ENCODE measurements at regions not wholly inside any gene's neighbourhood (a gene's known extent, or its start where the extent isn't known, plus 50 kb on each side); places are given as distances from the start of the nearest gene placed in this dataset.

GRCh38 chr18:56278421-56279003, 359.9 kb downstream of the TXNL1 start:
- no peak for DNase-seq (ENCODE audit: low read depth)

DNA sequence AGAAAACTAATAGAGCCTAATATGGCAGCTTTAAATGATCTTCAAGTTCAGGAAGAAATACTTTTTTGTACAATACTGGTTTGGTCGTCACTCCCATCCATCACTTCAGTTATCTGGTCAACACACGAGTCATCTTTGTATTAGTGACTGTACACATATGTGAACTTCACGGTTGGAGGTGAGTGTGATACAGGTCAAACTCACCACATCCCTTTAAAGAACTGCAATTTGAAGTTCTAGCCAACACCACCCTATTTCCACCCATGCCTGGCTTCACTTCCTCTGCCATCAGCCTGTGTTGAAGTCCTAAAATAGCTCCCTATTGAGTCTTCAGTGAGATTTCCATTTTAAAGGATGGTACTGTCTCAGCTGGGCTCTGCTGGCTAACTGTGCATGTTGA, 361.9 kb downstream of the TXNL1 start:
- DNase-seq (ENCODE audit: low read depth), result no peak

DNA sequence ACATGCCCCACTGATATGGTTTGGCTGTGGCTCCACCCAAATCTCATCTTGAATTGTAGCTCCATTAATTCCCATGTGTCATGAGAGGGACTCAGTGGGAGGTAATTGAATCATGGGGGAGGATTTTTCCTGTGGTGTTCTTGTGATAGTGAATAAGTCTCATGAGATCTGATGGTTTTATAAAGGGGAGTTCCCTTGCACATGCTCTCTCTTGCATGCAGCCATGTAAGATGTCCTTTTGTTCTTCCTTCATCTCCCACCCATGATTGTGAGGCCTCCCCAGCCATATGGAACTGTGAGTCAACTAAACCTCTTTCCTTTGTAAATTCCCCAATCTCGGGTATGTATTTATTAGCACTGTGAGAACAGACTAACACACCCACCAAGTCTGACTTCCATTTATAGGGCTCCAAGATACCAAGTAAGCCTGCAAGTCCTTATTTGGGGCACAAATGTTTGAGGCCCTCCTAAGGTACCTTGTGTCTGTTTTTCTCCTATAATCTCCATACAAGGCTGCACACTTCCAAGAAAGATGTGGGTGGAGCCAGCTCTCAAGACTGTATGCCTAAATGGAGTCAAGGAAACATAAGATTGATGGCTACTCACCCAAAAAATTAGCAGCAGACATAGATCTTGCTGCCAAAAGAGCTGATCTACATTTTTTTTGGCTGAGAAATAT, 364.7 kb downstream of the TXNL1 start:
- no peak for DNase-seq (ENCODE audit: low read depth)

DNA sequence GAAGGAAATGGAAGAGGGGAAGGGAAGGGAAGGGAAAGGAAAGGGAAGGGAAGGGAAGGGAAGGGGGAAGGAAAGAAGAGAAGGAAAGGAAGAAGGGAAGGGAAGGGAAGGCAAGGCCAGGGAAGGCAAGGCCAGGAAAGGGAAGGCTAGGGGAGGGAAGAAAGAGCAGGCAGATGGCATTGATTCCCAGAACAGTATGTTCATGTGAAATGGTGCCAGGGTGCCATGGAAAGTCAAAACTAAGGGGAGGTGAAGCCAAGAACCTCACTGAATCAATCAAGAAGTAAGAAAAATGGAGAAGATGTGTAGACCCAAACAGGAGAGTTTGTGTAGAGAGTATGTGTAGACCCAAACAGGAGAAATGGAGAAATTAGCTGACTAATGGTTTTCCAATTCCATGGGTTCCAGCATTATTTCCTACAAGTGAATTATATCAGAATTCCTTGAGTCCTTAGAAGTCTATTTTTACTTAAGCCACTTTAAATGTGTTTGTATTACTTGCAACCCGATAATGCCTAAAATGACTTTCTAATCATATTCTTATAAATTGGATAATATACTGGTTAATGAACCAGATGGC, 367.6 kb downstream of the TXNL1 start:
- no peak for DNase-seq (ENCODE audit: low read depth)

GRCh38 chr18:56269958-56270357, 368.4 kb downstream of the TXNL1 start:
- DNase-seq (ENCODE audit: low read depth), result no peak

- no peak for DNase-seq (ENCODE audit: low read depth)
Measured at GRCh38 chr18:56268952-56269351, 369.4 kb downstream of the TXNL1 start.

DNA sequence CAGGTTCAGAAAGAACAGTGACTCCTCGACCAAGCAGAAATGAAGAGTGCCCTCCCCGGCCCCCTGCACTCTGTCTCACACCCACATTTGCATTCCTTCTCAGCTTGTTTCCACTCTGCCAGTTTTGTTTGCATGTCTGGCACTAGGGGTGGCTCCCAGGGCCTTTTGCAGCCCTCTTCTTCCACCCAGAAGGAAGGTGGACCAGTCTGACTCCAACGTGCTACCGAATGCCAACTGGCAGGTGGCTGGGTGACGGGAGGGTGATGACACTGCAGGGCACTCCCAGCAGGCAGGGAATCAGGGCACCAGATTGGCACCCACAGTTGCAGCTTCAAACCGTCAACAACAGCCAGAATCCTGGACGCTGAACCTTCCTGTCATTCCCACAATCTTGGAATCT, 371.1 kb downstream of the TXNL1 start:
- DNase-seq (ENCODE audit: low read depth), result no peak

- DNase-seq (ENCODE audit: low read depth), result no peak
Measured at GRCh38 chr18:56258178-56258577, 380.2 kb downstream of the TXNL1 start.

GRCh38 chr18:56257205-56257604, 381.2 kb downstream of the TXNL1 start:
- no peak for DNase-seq (ENCODE audit: low read depth)

DNA sequence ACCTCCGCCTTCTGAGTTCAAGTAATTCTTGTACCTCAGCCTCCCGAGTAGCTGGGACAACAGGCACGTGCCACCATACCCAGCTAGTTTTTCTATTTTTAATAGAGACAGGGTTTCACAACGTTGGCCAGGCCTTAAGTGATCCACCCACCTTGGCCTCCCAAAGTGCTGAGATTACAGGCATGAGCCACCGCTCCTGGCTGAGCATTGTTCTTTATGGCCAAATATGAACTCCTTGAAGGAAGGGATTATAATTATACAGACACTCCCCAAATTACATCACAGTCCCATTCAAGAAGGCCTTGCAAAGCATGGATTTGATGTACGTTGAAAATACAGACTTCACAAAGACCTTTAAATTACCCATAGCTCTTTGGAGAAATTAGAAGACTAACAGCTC, 381.7 kb downstream of the TXNL1 start:
- no peak for DNase-seq (ENCODE audit: low read depth)

GRCh38 chr18:56255381-56255780, 383.0 kb downstream of the TXNL1 start:
- DNase-seq (ENCODE audit: low read depth), result no peak

- no peak for DNase-seq (ENCODE audit: low read depth)
Measured at GRCh38 chr18:56252456-56252855, 385.9 kb downstream of the TXNL1 start.

DNA sequence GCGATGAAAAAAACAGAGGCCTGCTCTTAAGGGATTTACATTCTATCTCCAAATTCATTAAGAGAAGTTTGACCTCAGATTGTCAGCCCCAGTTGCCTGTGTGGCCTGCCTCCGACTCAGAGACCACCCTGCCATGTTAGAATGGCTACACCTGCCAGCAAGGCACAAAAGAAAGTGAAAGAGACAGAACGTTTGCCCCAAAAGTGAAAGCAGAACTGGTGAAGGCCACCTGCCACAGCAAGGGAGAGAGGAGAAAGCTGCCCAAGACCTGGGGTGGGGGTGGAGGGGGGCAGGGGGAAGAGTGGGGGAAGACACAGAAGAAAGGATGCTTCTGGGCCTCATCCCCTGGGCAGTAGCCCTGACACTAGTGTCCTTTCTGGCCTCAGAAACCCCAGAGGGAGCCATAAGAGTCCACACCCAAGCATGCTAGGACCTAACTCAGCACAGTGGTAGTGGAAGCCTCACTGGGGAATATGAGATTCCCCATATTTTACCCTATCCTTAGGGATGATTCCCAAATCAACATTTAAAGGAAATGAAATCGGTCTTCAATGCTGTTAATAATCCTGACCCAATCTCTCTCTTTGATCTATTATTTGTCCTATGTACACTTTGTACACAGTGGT, 389.7 kb downstream of the TXNL1 start:
- no peak for DNase-seq (ENCODE audit: low read depth)

GRCh38 chr18:56246916-56247315, 391.5 kb downstream of the TXNL1 start:
- no peak for DNase-seq (ENCODE audit: low read depth)

DNA sequence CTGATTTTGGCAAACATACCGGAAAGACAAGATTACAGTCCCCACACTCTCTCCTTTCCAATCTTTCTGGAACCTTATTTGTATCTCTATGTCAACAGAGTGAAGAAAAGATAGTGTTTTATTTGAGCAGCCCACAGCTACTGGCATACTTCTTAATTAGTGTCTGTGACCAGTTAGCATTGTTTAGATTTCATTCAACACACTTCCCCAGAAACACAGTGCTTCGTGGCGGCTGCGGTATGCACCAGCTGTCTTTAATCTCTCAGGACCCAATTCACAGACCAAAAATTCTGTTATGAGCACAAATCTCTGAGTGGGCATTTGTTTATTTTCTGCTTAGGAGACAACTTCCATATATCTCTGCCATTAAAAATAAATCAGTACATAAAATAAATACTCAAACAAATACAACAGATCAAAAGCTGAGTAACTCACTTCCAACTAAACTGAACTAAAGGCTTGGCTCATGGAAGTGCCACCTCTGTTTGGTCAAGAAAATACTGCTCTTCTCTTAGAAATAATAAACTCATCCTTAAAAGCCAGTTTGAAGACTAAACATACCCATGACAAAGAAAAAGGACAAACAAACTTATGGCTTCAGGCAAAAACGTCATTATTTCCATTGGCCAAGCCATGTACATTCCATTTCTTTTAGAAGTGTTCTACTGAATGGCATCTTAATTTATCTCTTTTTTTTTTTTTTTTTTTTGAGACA, 392.4 kb downstream of the TXNL1 start:
- no peak for DNase-seq (ENCODE audit: low read depth)

DNA sequence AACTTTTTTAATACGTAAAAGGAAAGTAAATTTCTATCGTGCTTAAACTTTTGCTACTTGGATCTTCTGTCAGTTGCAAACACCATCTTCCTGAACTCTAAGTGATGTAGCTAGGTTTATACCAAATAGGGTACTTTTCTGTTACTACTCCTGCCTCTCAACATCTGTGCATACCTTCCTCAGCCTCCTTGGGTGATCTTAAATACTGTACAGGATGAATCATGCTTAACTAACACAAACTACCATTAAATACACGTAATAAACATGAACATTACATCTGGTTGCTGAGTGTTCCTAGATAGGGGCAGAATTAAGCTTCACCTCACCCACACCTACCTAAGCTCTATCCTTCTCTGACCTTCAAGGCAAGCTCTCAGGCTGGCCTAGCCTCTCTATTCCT, 398.0 kb downstream of the TXNL1 start:
- DNase-seq (ENCODE audit: low read depth), result no peak

DNA sequence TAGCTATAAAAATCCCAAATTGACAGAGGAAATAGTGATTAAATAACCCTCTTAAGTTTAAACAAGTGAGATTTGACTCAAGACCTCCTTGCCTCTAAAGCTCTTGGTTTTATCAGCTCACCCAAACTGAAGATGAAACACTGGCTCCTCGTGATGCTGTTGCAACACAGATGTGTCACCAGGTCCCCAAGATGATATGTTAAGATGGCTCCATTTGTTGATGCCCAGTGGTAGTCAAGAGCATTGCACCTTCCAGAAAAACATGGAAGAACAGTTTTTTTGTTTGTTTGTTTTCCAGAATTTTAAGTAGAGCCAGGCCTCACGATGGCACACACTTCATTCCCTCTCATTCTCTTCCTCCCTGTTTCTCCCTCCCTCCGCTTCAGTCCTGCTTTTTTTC, 399.8 kb downstream of the TXNL1 start:
- no peak for DNase-seq (ENCODE audit: low read depth)

DNA sequence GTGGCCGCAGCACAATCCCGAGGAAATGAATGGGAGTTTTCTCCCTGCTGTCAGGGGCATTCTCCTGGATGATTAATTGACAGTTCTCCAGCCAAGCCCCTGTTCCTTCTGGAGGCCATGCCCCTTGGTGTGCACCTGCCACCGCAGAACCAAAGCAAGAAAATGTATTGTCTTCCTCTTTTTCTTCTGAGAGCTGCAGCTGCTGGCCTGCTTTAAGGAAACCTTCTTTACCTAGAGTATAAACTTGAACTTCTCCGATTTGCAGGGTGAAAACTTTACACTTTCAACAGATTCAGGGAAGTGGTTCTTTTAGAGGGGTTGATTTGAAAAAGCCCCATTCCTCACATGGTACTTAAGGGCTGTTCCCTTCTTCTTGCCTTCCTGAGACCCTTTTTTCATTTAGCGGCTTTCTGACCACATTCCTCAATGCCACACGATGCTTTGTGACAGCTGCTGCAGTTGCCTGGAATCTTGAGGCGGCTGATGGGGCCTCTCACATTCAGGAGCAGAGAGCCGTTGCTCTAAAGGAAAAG, 402.8 kb downstream of the TXNL1 start:
- DNase-seq (ENCODE audit: low read depth), result no peak

GRCh38 chr18:56235071-56235470, 403.3 kb downstream of the TXNL1 start:
- DNase-seq (ENCODE audit: low read depth), result no peak

GRCh38 chr18:56233595-56233994, 404.8 kb downstream of the TXNL1 start:
- DNase-seq (ENCODE audit: low read depth), result peak; percentile 51

GRCh38 chr18:56226025-56226424, 412.4 kb downstream of the TXNL1 start:
- DNase-seq (ENCODE audit: low read depth), result no peak

All from HS-5 (cell line).